H9 (cell line): ENCODE measurements at regions not wholly inside any gene's neighbourhood (a gene's known extent, or its start where the extent isn't known, plus 50 kb on each side); places are given as distances from the start of the nearest gene placed in this dataset.

Experiments used
- DNase-seq: peaks from one replicate; pipeline ENCODE4 v3.0.0-alpha.2; 2017
- H2AFZ ChIP-seq: one replicate; pipeline ENCODE4 v1.6.1; 2013; ENCODE audit warnings: mild to moderate bottlenecking, low read length, control low read depth, moderate library complexity
- H2AK5ac ChIP-seq: 2 replicates; pipeline ENCODE4 v1.6.1; 2013; ENCODE audit warnings: low read length, control low read depth, mixed read lengths; ENCODE audit not compliant: insufficient read length
- H2BK120ac ChIP-seq: one replicate; pipeline ENCODE4 v1.6.1; 2013; ENCODE audit warnings: low read depth, mild to moderate bottlenecking, low read length, control low read depth, inconsistent platforms; ENCODE audit not compliant: poor library complexity, severe bottlenecking
- H2BK12ac ChIP-seq: 2 replicates; pipeline ENCODE4 v1.6.1; 2013; ENCODE audit warnings: low read length, control low read depth, mixed read lengths, low read depth; ENCODE audit not compliant: insufficient read length
- H2BK15ac ChIP-seq: 2 replicates; pipeline ENCODE4 v1.6.1; 2013; ENCODE audit warnings: low read depth, low read length, control low read depth
- H2BK20ac ChIP-seq: one replicate; pipeline ENCODE4 v1.6.1; 2013; ENCODE audit warnings: low read depth, mild to moderate bottlenecking, low read length, control low read depth, inconsistent platforms; ENCODE audit not compliant: poor library complexity, severe bottlenecking
- H2BK5ac ChIP-seq: 2 replicates; pipeline ENCODE4 v1.6.1; 2013; ENCODE audit warnings: low read length, control low read depth, mixed read lengths; ENCODE audit not compliant: insufficient read length
- H3K14ac ChIP-seq: 2 replicates; pipeline ENCODE4 v1.6.1; 2013; ENCODE audit warnings: low read length, control low read depth; ENCODE audit not compliant: insufficient read depth
- H3K18ac ChIP-seq: 2 replicates; pipeline ENCODE4 v1.6.1; 2013; ENCODE audit warnings: low read depth, mild to moderate bottlenecking, mixed read lengths, low read length, control low read depth; ENCODE audit not compliant: insufficient read length
- H3K23ac ChIP-seq: 2 replicates; pipeline ENCODE4 v1.6.1; 2013; ENCODE audit warnings: low read length, control low read depth, mixed read lengths, low read depth; ENCODE audit not compliant: insufficient read length
- H3K23me2 ChIP-seq: 2 replicates; pipeline ENCODE4 v1.6.1; 2013; ENCODE audit warnings: low read depth, mild to moderate bottlenecking, mixed read lengths, low read length, control low read depth; ENCODE audit not compliant: insufficient read length, poor library complexity, severe bottlenecking
- H3K27ac ChIP-seq: 2 replicates; pipeline ENCODE4 v1.5.1; 2013; ENCODE audit warnings: low read length, control low read depth, mixed read lengths, low read depth; ENCODE audit not compliant: insufficient read length
- H3K27me3 ChIP-seq: 2 replicates; pipeline ENCODE4 v1.6.1; 2013; ENCODE audit warnings: low read length, control low read depth, inconsistent platforms; ENCODE audit not compliant: insufficient read depth
- H3K4ac ChIP-seq: 2 replicates; pipeline ENCODE4 v1.6.1; 2013; ENCODE audit warnings: low read depth, mild to moderate bottlenecking, control low read depth, inconsistent platforms, low read length, moderate library complexity
- H3K4me1 ChIP-seq: 2 replicates; pipeline ENCODE4 v1.6.1; 2013; ENCODE audit warnings: low read length, control low read depth, inconsistent platforms; ENCODE audit not compliant: insufficient read depth
- H3K4me2 ChIP-seq: 2 replicates; pipeline ENCODE4 v1.6.1; 2013; ENCODE audit warnings: low read length, control low read depth, mixed read lengths; ENCODE audit not compliant: insufficient read length, insufficient read depth
- H3K56ac ChIP-seq: 2 replicates; pipeline ENCODE4 v1.6.1; 2013; ENCODE audit warnings: low read depth, mild to moderate bottlenecking, mixed read lengths, low read length, control low read depth; ENCODE audit not compliant: insufficient read length
- H3K79me1 ChIP-seq: 2 replicates; pipeline ENCODE4 v1.6.1; 2013; ENCODE audit warnings: low read depth, mild to moderate bottlenecking, moderate library complexity, low read length, control low read depth, inconsistent platforms; ENCODE audit not compliant: insufficient read depth, poor library complexity, severe bottlenecking
- H3K79me2 ChIP-seq: 2 replicates; pipeline ENCODE4 v1.6.1; 2013; ENCODE audit warnings: low read length, control low read depth, inconsistent platforms; ENCODE audit not compliant: insufficient read depth
- H3K9ac ChIP-seq: 2 replicates; pipeline ENCODE4 v1.6.1; 2013; ENCODE audit warnings: low read length, control low read depth, mixed read lengths; ENCODE audit not compliant: insufficient read length; ENCODE audit errors: extremely low read depth
- H3K9me3 ChIP-seq: one replicate; pipeline ENCODE4 v1.6.1; 2013; ENCODE audit warnings: low read depth, low read length, inconsistent platforms; ENCODE audit not compliant: control insufficient read depth
- H3T11ph ChIP-seq: one replicate; pipeline ENCODE4 v1.6.1; 2013; ENCODE audit warnings: mild to moderate bottlenecking, low read length, control low read depth, inconsistent platforms
- H4K20me1 ChIP-seq: one replicate; pipeline ENCODE4 v1.6.1; 2013; ENCODE audit not compliant: control insufficient read depth, insufficient read length, insufficient read depth
- H4K5ac ChIP-seq: 2 replicates; pipeline ENCODE4 v1.6.1; 2013; ENCODE audit warnings: low read depth, mild to moderate bottlenecking, mixed read lengths, low read length, control low read depth; ENCODE audit not compliant: insufficient read length
- H4K8ac ChIP-seq: replicated peaks from 2 replicates; pipeline ENCODE4 v1.6.1; 2013; ENCODE audit warnings: low read length, control low read depth, mixed read lengths, low read depth; ENCODE audit not compliant: insufficient read length
- H4K91ac ChIP-seq: 2 replicates; pipeline ENCODE4 v1.6.1; 2013; ENCODE audit warnings: low read depth, mild to moderate bottlenecking, moderate library complexity, mixed read lengths, low read length, control low read depth; ENCODE audit not compliant: insufficient read length
- H3K27ac Mint-ChIP-seq, 3 experiments: 2 replicates in 2 of 3; 3 replicates in 1 of 3; pipeline ENCODE4 v1.8.0; 2020 to 2021; ENCODE audit warnings: mixed read lengths in 3 of 3, mild to moderate bottlenecking in 1 of 3, moderate library complexity in 1 of 3
- H3K27me3 Mint-ChIP-seq: 2 replicates; pipeline ENCODE4 v1.8.0; 2021; ENCODE audit warnings: low read depth, mild to moderate bottlenecking, moderate library complexity, mixed read lengths
- H3K36me3 Mint-ChIP-seq, 3 experiments: 2 replicates in 2 of 3; 3 replicates in 1 of 3; pipeline ENCODE4 v1.8.0; 2020 to 2021; ENCODE audit warnings: low read depth in 3 of 3, mixed read lengths in 3 of 3; ENCODE audit not compliant: insufficient read depth in 1 of 3
- H3K4me1 Mint-ChIP-seq, 2 experiments: 2 replicates each; pipeline ENCODE4 v1.8.0; 2020; ENCODE audit warnings: mixed read lengths in 2 of 2
- H3K4me3 Mint-ChIP-seq, 2 experiments: 2 replicates in 1 of 2; 3 replicates in 1 of 2; pipeline ENCODE4 v1.8.0; 2020 to 2021; ENCODE audit warnings: mild to moderate bottlenecking in 2 of 2, mixed read lengths in 2 of 2, moderate library complexity in 1 of 2
- H3K9me3 Mint-ChIP-seq, 2 experiments: 2 replicates in 1 of 2; 3 replicates in 1 of 2; pipeline ENCODE4 v1.8.0; 2020; ENCODE audit warnings: mild to moderate bottlenecking in 2 of 2, mixed read lengths in 2 of 2, moderate library complexity in 1 of 2
- WGBS: extraction: QIAGEN DNeasy Blood & Tissue Kit; methylation state at CpG from one replicate; pipeline ENCODE4 v1.1.7; 2013; ENCODE audit warnings: missing lambda C conversion rate, low lambda C conversion rate, mixed read lengths; ENCODE audit not compliant: insufficient read length; ENCODE audit errors: extremely low coverage; 5-methylcytosine and 5-hydroxymethylcytosine counted together
- TF ChIP-seq, protein P1 (sequence below): fragments of 200-600 bp; sonication (generic); conservative IDR thresholded peaks from 3 replicates; pipeline ENCODE4 v1.8.0; 2021; ENCODE audit warnings: antibody characterized with exemption, mild to moderate bottlenecking

DNA sequence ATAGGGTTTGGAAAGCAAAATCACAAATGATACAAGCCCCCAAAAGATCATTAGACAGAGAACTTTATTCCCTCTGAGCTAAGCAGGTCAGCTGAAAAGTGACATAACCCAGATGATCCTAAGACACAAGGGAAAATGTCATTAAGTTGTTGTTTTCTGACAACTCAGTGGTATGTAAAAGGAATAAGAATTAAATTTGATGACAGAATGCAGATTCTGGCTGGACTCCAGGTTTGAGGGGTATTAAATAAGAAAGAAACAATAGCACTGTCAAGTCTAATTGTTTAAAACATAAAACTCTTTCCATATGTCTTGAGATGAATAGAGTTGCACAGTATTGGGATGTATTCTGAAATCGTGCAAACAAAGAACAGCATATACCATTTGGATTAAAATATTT is 429.9 kb downstream of the CAAP1 start:
- H3K4me2 ChIP-seq: no peak overlapping the region
- H3K27ac ChIP-seq: no peak overlapping the region
- no peaks in the 10 kb centered on the region for H3K79me2 ChIP-seq
- H3K18ac ChIP-seq: no peak overlapping the region
- H3K27ac Mint-ChIP-seq: no peak overlapping the region
- no peak overlapping the region for H2AK5ac ChIP-seq
- H2BK20ac ChIP-seq: no peak overlapping the region
- no peak overlapping the region for H2AFZ ChIP-seq
- no peaks in the 10 kb centered on the region for H3K79me1 ChIP-seq
- H3K9me3 ChIP-seq: no peaks in the 10 kb centered on the region
- peaks cover 0 to 2% of the 10 kb centered on the region in 2 experiments; a peak in 1 of 5 replicates for H3K9me3 Mint-ChIP-seq
- H2BK120ac ChIP-seq: no peak overlapping the region
- DNase-seq: no peak
- no peak overlapping the region for H2BK12ac ChIP-seq
- no peak overlapping the region for H4K8ac ChIP-seq
- no peak overlapping the region for H4K5ac ChIP-seq
- no peaks in the 10 kb centered on the region for H3K36me3 Mint-ChIP-seq
- H3K4ac ChIP-seq: no peak overlapping the region
- H3K4me3 Mint-ChIP-seq: no peak overlapping the region
- H4K91ac ChIP-seq: no peak overlapping the region
- no peak overlapping the region for H3K23ac ChIP-seq
- no peak overlapping the region for H2BK5ac ChIP-seq
- H3K14ac ChIP-seq: no peak overlapping the region
- H3K4me1 ChIP-seq: no peaks in the 10 kb centered on the region
- H3K9ac ChIP-seq: no peak overlapping the region
- no peaks in the 10 kb centered on the region for H3K23me2 ChIP-seq
- H3T11ph ChIP-seq: no peak overlapping the region
- no peaks in the 10 kb centered on the region for H4K20me1 ChIP-seq
- H3K27me3 Mint-ChIP-seq: no peaks in the 10 kb centered on the region
- no peak overlapping the region for H3K56ac ChIP-seq
- H3K4me1 Mint-ChIP-seq: peaks cover 5 to 11% of the 10 kb centered on the region in 2 experiments
- TF ChIP-seq, protein P1, sequence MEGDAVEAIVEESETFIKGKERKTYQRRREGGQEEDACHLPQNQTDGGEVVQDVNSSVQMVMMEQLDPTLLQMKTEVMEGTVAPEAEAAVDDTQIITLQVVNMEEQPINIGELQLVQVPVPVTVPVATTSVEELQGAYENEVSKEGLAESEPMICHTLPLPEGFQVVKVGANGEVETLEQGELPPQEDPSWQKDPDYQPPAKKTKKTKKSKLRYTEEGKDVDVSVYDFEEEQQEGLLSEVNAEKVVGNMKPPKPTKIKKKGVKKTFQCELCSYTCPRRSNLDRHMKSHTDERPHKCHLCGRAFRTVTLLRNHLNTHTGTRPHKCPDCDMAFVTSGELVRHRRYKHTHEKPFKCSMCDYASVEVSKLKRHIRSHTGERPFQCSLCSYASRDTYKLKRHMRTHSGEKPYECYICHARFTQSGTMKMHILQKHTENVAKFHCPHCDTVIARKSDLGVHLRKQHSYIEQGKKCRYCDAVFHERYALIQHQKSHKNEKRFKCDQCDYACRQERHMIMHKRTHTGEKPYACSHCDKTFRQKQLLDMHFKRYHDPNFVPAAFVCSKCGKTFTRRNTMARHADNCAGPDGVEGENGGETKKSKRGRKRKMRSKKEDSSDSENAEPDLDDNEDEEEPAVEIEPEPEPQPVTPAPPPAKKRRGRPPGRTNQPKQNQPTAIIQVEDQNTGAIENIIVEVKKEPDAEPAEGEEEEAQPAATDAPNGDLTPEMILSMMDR: no peak
- H3K27me3 ChIP-seq: no peaks in the 10 kb centered on the region
- no CpG with 5 or more reads among the region's 1 CpG for WGBS
- H2BK15ac ChIP-seq: no peak overlapping the region
